Lower leg skin (tissue), 3 donors: ENCODE measurements at regions not wholly inside any gene's neighbourhood (a gene's known extent, or its start where the extent isn't known, plus 50 kb on each side); places are given as distances from the start of the nearest gene placed in this dataset.

Experiments
- CTCF ChIP-seq, 3 donors: fragments of 450-650 bp; IDR thresholded peaks; one replicate each; pipeline ENCODE4 v1.5.1; 2016; ENCODE audit warnings: antibody characterized with exemption in 3 of 3, mild to moderate bottlenecking in 3 of 3, moderate library complexity in 2 of 3
- POLR2A ChIP-seq, 2 donors: fragments of 450-650 bp; IDR thresholded peaks; one replicate each; pipeline ENCODE4 v1.6.1; 2016 to 2017; ENCODE audit warnings: antibody characterized with exemption in 2 of 2, mild to moderate bottlenecking in 1 of 2, moderate library complexity in 1 of 2

- TF ChIP-seq CTCF (IDR thresholded peaks at IDR 0.05) (no peak), POLR2A (IDR thresholded peaks at IDR 0.05) (no peak)
Measured at GRCh38 chr2:157032017-157032416, 225.5 kb upstream of the GALNT5 start.
